Esophagus squamous epithelium (tissue), 5 donors: ENCODE measurements at regions not wholly inside any gene's neighbourhood (a gene's known extent, or its start where the extent isn't known, plus 50 kb on each side); places are given as distances from the start of the nearest gene placed in this dataset.

Source experiments
- DNase-seq: peaks from one replicate; lab custom pipeline; 2025; lab: John Stamatoyannopoulos, UW
- H3K27ac ChIP-seq, 4 donors: fragments of 200-600 bp; sonication (generic); one replicate each; pipeline ENCODE4 v1.5.1; 2016 to 2019; ENCODE audit warnings: mild to moderate bottlenecking in 1 of 4
- H3K27me3 ChIP-seq, 4 donors: fragments of 200-600 bp; sonication (generic); 1 replicate in 3 of 4; 2 replicates in 1 of 4; pipeline versions ENCODE4 v1.5.1 to v1.6.0; 2017 to 2021; ENCODE audit warnings: antibody characterized with exemption in 1 of 4
- H3K36me3 ChIP-seq, 3 donors: fragments of 200-600 bp; sonication (generic); one replicate each; pipeline ENCODE4 v1.5.1; 2016 to 2019
- H3K4me1 ChIP-seq, 3 donors: fragments of 200-600 bp; sonication (generic); one replicate each; pipeline ENCODE4 v1.5.1; 2017 to 2019
- H3K4me3 ChIP-seq, 4 donors: fragments of 200-600 bp; sonication (generic); 1 replicate in 3 of 4; 2 replicates in 1 of 4; pipeline ENCODE4 v1.5.1; 2016 to 2019; ENCODE audit warnings: mild to moderate bottlenecking in 2 of 4, moderate library complexity in 1 of 4
- H3K9me3 ChIP-seq, 3 donors: fragments of 200-600 bp; sonication (generic); one replicate each; pipeline ENCODE4 v1.5.1; 2016 to 2019
- CTCF ChIP-seq, 6 experiments: fragments of 450-650 bp in 4 of 6; fragments of 200-600 bp in 2 of 6; sonication (generic) in 2 of 6; IDR thresholded peaks; one replicate each; pipeline ENCODE4 v1.5.1; 2016 to 2019; ENCODE audit warnings: antibody characterized with exemption in 6 of 6, mild to moderate bottlenecking in 4 of 6, moderate library complexity in 4 of 6
- POLR2A ChIP-seq, 4 donors: fragments of 450-650 bp; IDR thresholded peaks; one replicate each; pipeline ENCODE4 v1.6.1; 2017; ENCODE audit warnings: antibody characterized with exemption in 4 of 4, mild to moderate bottlenecking in 4 of 4, moderate library complexity in 3 of 4
- WGBS, 2 donors: methylation state at CpG; one replicate each; pipeline ENCODE4 v1.1.5; 2018; 5-methylcytosine and 5-hydroxymethylcytosine counted together
- intact Hi-C: fragments of 100-400 bp; cut with DNase I; formaldehyde crosslinking; loops from one replicate; pipeline ENCODE4 v1.15.0; 2022
- donor health status: DM: yes; HTN: yes; CAD: no.

GRCh38 chr1:14516974-14517840 lies 81.3 kb upstream of the KAZN start:
- no peak for TF ChIP-seq POLR2A (IDR thresholded peaks at IDR 0.05)
- TF ChIP-seq CTCF (IDR thresholded peaks at IDR 0.05), result no peak
- no peak overlapping the region for H3K4me3 ChIP-seq
- H3K27ac ChIP-seq, result peak overlapping the region; percentile 69 to 86 (median 81)
- 17 to 20% methylated on average over 5 to 6 of the region's 6 CpGs for WGBS, 2 donors
- no peaks in the 10 kb centered on the region for H3K9me3 ChIP-seq
- intact Hi-C loops, result no loop called here
- no peak for DNase-seq
- H3K36me3 ChIP-seq, result no peaks in the 10 kb centered on the region
- peaks cover 11 to 80% (median 43%) of the 10 kb centered on the region in 3 donors for H3K4me1 ChIP-seq
- no peaks in the 10 kb centered on the region for H3K27me3 ChIP-seq

DNA sequence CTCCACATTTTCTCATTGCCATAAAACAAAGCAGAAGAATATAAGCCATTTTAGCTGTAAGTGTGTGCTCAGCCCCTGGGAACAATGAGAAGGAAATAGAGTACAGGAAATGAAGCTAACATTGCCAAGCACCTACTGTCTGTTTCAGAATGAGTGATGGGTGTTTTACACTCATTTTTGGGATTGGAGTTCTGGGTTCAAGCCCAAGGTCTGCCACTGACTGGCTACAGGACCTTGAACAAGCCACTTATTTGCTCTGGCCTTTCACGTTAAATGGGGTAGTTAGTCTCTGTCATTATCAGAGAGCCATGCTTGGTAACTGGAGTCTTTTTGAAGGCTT lies 80.7 kb upstream of the KAZN start:
- TF ChIP-seq CTCF (IDR thresholded peaks at IDR 0.05), result no peak
- TF ChIP-seq POLR2A (IDR thresholded peaks at IDR 0.05), result no peak
- H3K4me3 ChIP-seq, result no peak overlapping the region
- H3K27ac ChIP-seq, result peak overlapping the region; percentile 68 to 86 (median 81)
- H3K36me3 ChIP-seq, result no peaks in the 10 kb centered on the region
- no peaks in the 10 kb centered on the region for H3K9me3 ChIP-seq
- H3K4me1 ChIP-seq, result peaks cover 13 to 80% (median 44%) of the 10 kb centered on the region in 3 donors
- DNase-seq, result no peak
- intact Hi-C loops, result no loop called here
- WGBS, 2 donors, result 11 to 30% methylated on average over 1 of the region's 1 CpG
- H3K27me3 ChIP-seq, result no peaks in the 10 kb centered on the region

DNA sequence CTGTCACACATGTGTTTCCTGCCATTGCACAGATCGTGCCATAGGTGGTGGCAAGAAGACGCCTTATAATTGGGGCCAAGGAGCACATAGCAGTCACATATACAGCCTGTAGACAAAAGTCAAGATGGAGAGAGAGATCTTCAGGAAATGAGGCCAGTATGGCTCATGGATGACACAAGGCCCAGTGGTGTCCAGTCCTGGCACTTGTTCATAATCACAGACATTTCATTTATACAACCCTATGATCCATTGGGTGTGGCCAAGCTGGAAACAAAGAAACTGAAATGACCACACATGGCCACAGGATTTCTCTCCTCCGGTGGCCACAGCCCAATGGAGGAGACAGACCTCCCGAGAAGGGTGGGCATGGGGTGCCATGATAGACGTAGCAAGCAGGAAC lies 78.5 kb upstream of the KAZN start:
- intact Hi-C loops, result no loop called here
- H3K4me3 ChIP-seq, result no peak overlapping the region
- no peaks in the 10 kb centered on the region for H3K27me3 ChIP-seq
- DNase-seq, result no peak
- no peaks in the 10 kb centered on the region for H3K9me3 ChIP-seq
- no peak for TF ChIP-seq CTCF (IDR thresholded peaks at IDR 0.05)
- no peak for TF ChIP-seq POLR2A (IDR thresholded peaks at IDR 0.05)
- H3K36me3 ChIP-seq, result no peaks in the 10 kb centered on the region
- 45 to 53% methylated on average over 5 of the region's 5 CpGs for WGBS, 2 donors
- H3K27ac ChIP-seq, result peak overlapping the region; percentile 56 to 89 (median 84)
- H3K4me1 ChIP-seq, result peaks cover 15 to 76% (median 52%) of the 10 kb centered on the region in 3 donors

GRCh38 chr1:14520514-14521163 lies 77.8 kb upstream of the KAZN start:
- no peak for TF ChIP-seq POLR2A (IDR thresholded peaks at IDR 0.05)
- no peak for TF ChIP-seq CTCF (IDR thresholded peaks at IDR 0.05)
- 24 to 27% methylated on average over 4 of the region's 4 CpGs for WGBS, 2 donors
- no peaks in the 10 kb centered on the region for H3K9me3 ChIP-seq
- H3K27me3 ChIP-seq, result no peaks in the 10 kb centered on the region
- H3K36me3 ChIP-seq, result no peaks in the 10 kb centered on the region
- no peak for DNase-seq
- H3K4me3 ChIP-seq, result no peak overlapping the region
- peaks cover 15 to 76% (median 52%) of the 10 kb centered on the region in 3 donors for H3K4me1 ChIP-seq
- peak overlapping the region; percentile 56 to 89 (median 84) for H3K27ac ChIP-seq
- intact Hi-C loops, result no loop called here

GRCh38 chr1:14521622-14522021 lies 76.9 kb upstream of the KAZN start:
- H3K4me1 ChIP-seq, result peaks cover 15 to 78% (median 52%) of the 10 kb centered on the region in 3 donors
- WGBS, 2 donors, result 34 to 71% methylated on average over 5 to 6 of the region's 6 CpGs
- no peaks in the 10 kb centered on the region for H3K36me3 ChIP-seq
- no peaks in the 10 kb centered on the region for H3K9me3 ChIP-seq
- H3K27ac ChIP-seq, result peak overlapping the region; percentile 56 to 89 (median 84)
- no peak overlapping the region for H3K4me3 ChIP-seq
- no peak for TF ChIP-seq POLR2A (IDR thresholded peaks at IDR 0.05)
- TF ChIP-seq CTCF (IDR thresholded peaks at IDR 0.05), result no peak
- intact Hi-C loops, result no loop called here
- H3K27me3 ChIP-seq, result no peaks in the 10 kb centered on the region
- no peak for DNase-seq
